ENCODE measurements at regions not wholly inside any gene's neighbourhood (a gene's known extent, or its start where the extent isn't known, plus 50 kb on each side); places are given as distances from the start of the nearest gene placed in this dataset.

DNA sequence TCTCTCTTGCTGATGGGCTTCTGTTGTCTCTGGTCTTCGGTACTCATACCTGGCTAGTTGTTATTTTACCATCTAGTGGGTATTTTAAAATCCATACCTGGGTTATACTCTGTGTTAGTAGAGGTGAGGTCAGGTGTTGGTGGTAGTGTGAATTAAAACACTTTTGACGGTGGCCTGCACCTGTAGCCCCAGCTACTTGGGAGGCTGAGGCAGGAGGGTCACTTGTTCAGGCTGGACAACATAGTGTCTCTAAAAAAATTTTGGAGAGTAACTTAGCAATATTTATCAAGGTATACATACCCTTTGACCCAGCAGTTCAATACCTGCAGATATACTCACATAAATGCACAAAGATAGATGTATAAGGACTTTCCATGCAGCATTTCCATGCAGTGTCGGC is 55.4 kb downstream of the GSX1 start:
- CTCF ChIA-PET, result no interaction called here
- POLR2A ChIA-PET, result no interaction called here
- H3K27me3 Mint-ChIP-seq, result peaks cover 39 to 45% of the 10 kb centered on the region in 2 donors

DNA sequence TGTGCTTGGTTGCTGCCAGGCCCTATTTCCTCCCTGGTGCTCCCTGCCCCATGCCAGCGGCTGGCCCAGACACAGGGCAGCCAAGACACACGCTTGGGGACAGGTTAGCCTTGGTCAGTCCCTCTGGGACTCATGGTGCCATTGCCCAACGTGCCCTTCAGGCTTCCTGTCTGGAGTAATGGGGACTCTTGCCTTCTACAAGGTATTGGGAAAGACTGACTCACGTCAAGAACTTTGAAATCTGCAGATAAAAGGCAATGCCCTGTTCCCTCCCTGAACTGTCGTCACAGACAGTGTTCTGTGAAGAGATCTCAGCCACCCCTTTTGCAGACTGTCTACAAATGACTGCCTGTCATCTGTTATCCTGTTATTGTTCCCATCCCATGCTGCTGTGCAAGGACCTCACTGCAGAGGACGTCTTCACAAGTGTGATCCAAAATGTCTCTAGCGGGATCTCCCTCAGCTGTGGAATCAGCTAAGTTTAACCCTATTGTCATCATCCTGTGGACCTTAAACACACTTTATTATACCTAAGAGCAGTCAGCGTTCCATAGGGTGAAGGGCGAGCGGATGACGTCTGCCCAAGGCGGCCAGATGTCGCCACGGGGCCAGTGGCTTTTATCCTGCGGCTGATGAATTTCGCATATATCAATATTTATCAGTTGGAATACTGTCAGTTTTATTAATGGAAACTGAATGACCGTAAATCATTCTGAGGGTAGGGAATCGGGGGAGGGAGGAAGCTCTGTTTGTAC is 59.0 kb downstream of the GSX1 start:
- H3K27me3 Mint-ChIP-seq, result peaks cover 40 to 54% of the 10 kb centered on the region in 2 donors
- ATAC-seq (replicated peaks in 1 of 4), result no peak

More for the DNA sequence above, 55.4 kb downstream of the GSX1 start:
- no peaks in the 10 kb centered on the region for H3K36me3 Mint-ChIP-seq
- Histone ChIP-seq H3K27me3 (replicated peaks in 1 of 2; ENCODE audit: control insufficient read depth in 2 of 2, extremely low read depth in 1 of 2, insufficient read depth in 2 of 2, low read length in 1 of 2) (peaks cover 2 to 15% of the 10 kb centered on the region in 2 experiments), H3K4me1 (ENCODE audit: control insufficient read depth in 1 of 2, extremely low read depth in 1 of 2, insufficient read depth in 2 of 2, low read length in 2 of 2) (no peaks in the 10 kb centered on the region), H3K9me3 (no peaks in the 10 kb centered on the region), H3K36me3 (ENCODE audit: control insufficient read depth in 2 of 2, extremely low read depth in 1 of 2, insufficient read depth in 1 of 2, low read length in 1 of 2) (no peaks in the 10 kb centered on the region), H3K27ac (ENCODE audit: low read length) (no peak overlapping the region), H3K4me3 (ENCODE audit: control insufficient read depth in 1 of 2, extremely low read depth in 1 of 2, low read length in 1 of 2) (no peak overlapping the region)
- ATAC-seq (replicated peaks in 1 of 4) (no peak), DNase-seq (no peak)
- H3K27ac Mint-ChIP-seq, result no peak overlapping the region
- no peak overlapping the region for H3K4me3 Mint-ChIP-seq
- H3K9me3 Mint-ChIP-seq, result no peaks in the 10 kb centered on the region
- WGBS (ENCODE audit: insufficient coverage), result 86% methylated on average over 1 of the region's 3 CpGs
- H3K4me1 Mint-ChIP-seq, result no peaks in the 10 kb centered on the region

DNA sequence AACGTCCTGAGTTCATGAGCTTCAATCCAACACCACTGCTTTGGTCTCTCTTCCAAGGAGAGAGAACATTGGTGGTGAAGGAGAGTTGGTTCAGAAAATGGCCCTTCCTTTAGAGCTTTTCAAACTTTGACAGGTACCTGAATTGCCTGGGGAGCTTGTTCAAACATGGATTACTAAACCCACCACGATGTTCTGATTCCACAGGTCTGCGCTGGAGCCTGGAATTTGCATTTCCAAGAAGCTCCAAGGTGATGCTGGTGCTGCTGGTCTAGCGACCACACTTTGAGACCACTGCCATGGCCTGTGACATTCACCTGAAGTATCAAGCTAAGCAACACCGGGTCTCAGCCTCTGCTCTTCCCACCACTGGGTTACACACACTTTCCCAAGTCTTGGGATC is 60.2 kb downstream of the GSX1 start:
- Mint-ChIP-seq H3K9me3 (no peaks in the 10 kb centered on the region), H3K36me3 (no peaks in the 10 kb centered on the region), H3K27ac (no peak overlapping the region), H3K4me3 (no peak overlapping the region), H3K27me3 (peaks cover 43 to 58% of the 10 kb centered on the region in 2 donors), H3K4me1 (no peaks in the 10 kb centered on the region)
- CTCF ChIA-PET, result no interaction called here
- 71% methylated on average over 4 of the region's 5 CpGs for WGBS (ENCODE audit: insufficient coverage)
- Histone ChIP-seq H3K27me3 (replicated peaks in 1 of 2; ENCODE audit: control insufficient read depth in 2 of 2, extremely low read depth in 1 of 2, insufficient read depth in 2 of 2, low read length in 1 of 2) (peaks cover 0 to 36% of the 10 kb centered on the region in 2 experiments), H3K27ac (ENCODE audit: low read length) (no peak overlapping the region), H3K4me1 (ENCODE audit: control insufficient read depth in 1 of 2, extremely low read depth in 1 of 2, insufficient read depth in 2 of 2, low read length in 2 of 2) (no peaks in the 10 kb centered on the region), H3K9me3 (no peaks in the 10 kb centered on the region), H3K4me3 (ENCODE audit: control insufficient read depth in 1 of 2, extremely low read depth in 1 of 2, low read length in 1 of 2) (no peak overlapping the region), H3K36me3 (ENCODE audit: control insufficient read depth in 2 of 2, extremely low read depth in 1 of 2, insufficient read depth in 1 of 2, low read length in 1 of 2) (no peaks in the 10 kb centered on the region)
- no peak for ATAC-seq (replicated peaks in 1 of 4)
- POLR2A ChIA-PET, result no interaction called here
- no peak for DNase-seq

More for the DNA sequence above, 59.0 kb downstream of the GSX1 start:
- H3K9me3 Mint-ChIP-seq, result no peaks in the 10 kb centered on the region
- ChIA-PET POLR2A (interaction anchor here in 1 of 2 donors (0.6 kb wide), 1 partner anchor 271 kb away, joined by 3 read pairs; no protein-coding TSS in a partner anchor), CTCF (no interaction called here)
- no peak for DNase-seq
- no peak overlapping the region for H3K27ac ChIP-seq (ENCODE audit: low read length)
- H3K27ac Mint-ChIP-seq, result no peak overlapping the region
- 57% methylated on average over 7 of the region's 18 CpGs for WGBS (ENCODE audit: insufficient coverage)
- no peaks in the 10 kb centered on the region for H3K9me3 ChIP-seq
- H3K27me3 ChIP-seq (replicated peaks in 1 of 2; ENCODE audit: control insufficient read depth in 2 of 2, extremely low read depth in 1 of 2, insufficient read depth in 2 of 2, low read length in 1 of 2), result peaks cover 0 to 28% of the 10 kb centered on the region in 2 experiments
- no peaks in the 10 kb centered on the region for H3K4me1 ChIP-seq (ENCODE audit: control insufficient read depth in 1 of 2, extremely low read depth in 1 of 2, insufficient read depth in 2 of 2, low read length in 2 of 2)
- no peak overlapping the region for H3K4me3 Mint-ChIP-seq
- no peaks in the 10 kb centered on the region for H3K4me1 Mint-ChIP-seq
- H3K36me3 Mint-ChIP-seq, result no peaks in the 10 kb centered on the region
- H3K36me3 ChIP-seq (ENCODE audit: control insufficient read depth in 2 of 2, extremely low read depth in 1 of 2, insufficient read depth in 1 of 2, low read length in 1 of 2), result no peaks in the 10 kb centered on the region
- H3K4me3 ChIP-seq (ENCODE audit: control insufficient read depth in 1 of 2, extremely low read depth in 1 of 2, low read length in 1 of 2), result no peak overlapping the region

DNA sequence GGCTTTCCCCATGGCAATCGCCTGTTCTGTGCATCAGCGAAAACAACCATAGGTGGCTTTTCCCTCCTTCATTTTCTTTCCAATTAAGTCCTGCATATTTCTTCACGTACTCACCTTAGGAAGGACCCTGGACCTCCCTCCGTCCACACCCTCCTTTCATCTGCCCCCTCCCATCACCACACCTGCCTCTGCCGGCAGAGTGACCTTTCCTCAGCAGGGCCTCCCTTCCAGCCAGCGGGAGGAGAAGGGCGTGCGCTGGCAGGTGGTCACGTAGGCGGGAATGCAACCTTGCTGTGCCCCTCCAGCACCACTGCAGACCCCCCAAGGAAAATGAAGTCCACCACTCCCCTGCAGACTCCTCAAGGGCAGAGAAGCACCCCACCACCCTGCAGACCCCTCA is 61.1 kb downstream of the GSX1 start:
- Mint-ChIP-seq H3K9me3 (no peaks in the 10 kb centered on the region), H3K36me3 (no peaks in the 10 kb centered on the region), H3K27ac (no peak overlapping the region), H3K4me1 (no peaks in the 10 kb centered on the region), H3K4me3 (no peak overlapping the region), H3K27me3 (peaks cover 46 to 57% of the 10 kb centered on the region in 2 donors)
- ChIA-PET POLR2A (no interaction called here), CTCF (no interaction called here)
- no peaks in the 10 kb centered on the region for H3K36me3 ChIP-seq (ENCODE audit: control insufficient read depth in 2 of 2, extremely low read depth in 1 of 2, insufficient read depth in 1 of 2, low read length in 1 of 2)
- no peaks in the 10 kb centered on the region for H3K4me1 ChIP-seq (ENCODE audit: control insufficient read depth in 1 of 2, extremely low read depth in 1 of 2, insufficient read depth in 2 of 2, low read length in 2 of 2)
- H3K9me3 ChIP-seq, result no peaks in the 10 kb centered on the region
- ATAC-seq (replicated peaks in 1 of 4) (no peak), DNase-seq (no peak)
- H3K4me3 ChIP-seq (ENCODE audit: control insufficient read depth in 1 of 2, extremely low read depth in 1 of 2, low read length in 1 of 2), result no peak overlapping the region
- 58% methylated on average over 10 of the region's 10 CpGs for WGBS (ENCODE audit: insufficient coverage)
- no peak overlapping the region for H3K27ac ChIP-seq (ENCODE audit: low read length)
- peaks cover 4 to 43% of the 10 kb centered on the region in 2 experiments for H3K27me3 ChIP-seq (replicated peaks in 1 of 2; ENCODE audit: control insufficient read depth in 2 of 2, extremely low read depth in 1 of 2, insufficient read depth in 2 of 2, low read length in 1 of 2)

DNA sequence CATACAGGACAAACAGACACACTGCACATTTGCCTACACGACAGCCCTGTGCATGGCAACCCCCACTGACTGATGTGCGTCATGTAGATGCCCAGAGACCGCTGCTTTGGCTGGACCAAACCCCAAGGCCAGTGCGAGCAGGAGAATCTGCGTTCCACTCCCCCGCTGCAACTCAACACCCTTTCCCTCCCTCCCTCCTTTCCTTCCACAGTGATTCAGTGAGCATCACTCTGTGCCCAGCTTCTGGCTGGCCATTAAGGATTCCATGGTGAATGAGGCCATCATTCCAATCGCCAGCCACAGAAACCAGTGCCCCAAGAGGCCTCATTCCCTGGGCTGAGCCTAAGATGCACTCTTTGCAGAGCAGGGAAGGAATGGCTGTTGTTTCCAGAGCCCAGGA is 61.6 kb downstream of the GSX1 start:
- ATAC-seq (replicated peaks in 1 of 4) (no peak), DNase-seq (no peak)
- no peak overlapping the region for H3K27ac Mint-ChIP-seq
- CTCF ChIA-PET, result no interaction called here
- POLR2A ChIA-PET, result no interaction called here
- no peak overlapping the region for H3K27ac ChIP-seq (ENCODE audit: low read length)
- H3K27me3 ChIP-seq (replicated peaks in 1 of 2; ENCODE audit: control insufficient read depth in 2 of 2, extremely low read depth in 1 of 2, insufficient read depth in 2 of 2, low read length in 1 of 2), result peaks cover 4 to 47% of the 10 kb centered on the region in 2 experiments
- H3K4me3 ChIP-seq (ENCODE audit: control insufficient read depth in 1 of 2, extremely low read depth in 1 of 2, low read length in 1 of 2), result no peak overlapping the region
- no peaks in the 10 kb centered on the region for H3K9me3 Mint-ChIP-seq
- H3K4me1 Mint-ChIP-seq, result no peaks in the 10 kb centered on the region
- H3K36me3 ChIP-seq (ENCODE audit: control insufficient read depth in 2 of 2, extremely low read depth in 1 of 2, insufficient read depth in 1 of 2, low read length in 1 of 2), result no peaks in the 10 kb centered on the region
- peaks cover 45 to 57% of the 10 kb centered on the region in 2 donors for H3K27me3 Mint-ChIP-seq
- H3K4me1 ChIP-seq (ENCODE audit: control insufficient read depth in 1 of 2, extremely low read depth in 1 of 2, insufficient read depth in 2 of 2, low read length in 2 of 2), result no peaks in the 10 kb centered on the region
- WGBS (ENCODE audit: insufficient coverage), result 72% methylated on average over 7 of the region's 7 CpGs
- H3K9me3 ChIP-seq, result no peaks in the 10 kb centered on the region
- H3K4me3 Mint-ChIP-seq, result no peak overlapping the region
- H3K36me3 Mint-ChIP-seq, result no peaks in the 10 kb centered on the region

DNA sequence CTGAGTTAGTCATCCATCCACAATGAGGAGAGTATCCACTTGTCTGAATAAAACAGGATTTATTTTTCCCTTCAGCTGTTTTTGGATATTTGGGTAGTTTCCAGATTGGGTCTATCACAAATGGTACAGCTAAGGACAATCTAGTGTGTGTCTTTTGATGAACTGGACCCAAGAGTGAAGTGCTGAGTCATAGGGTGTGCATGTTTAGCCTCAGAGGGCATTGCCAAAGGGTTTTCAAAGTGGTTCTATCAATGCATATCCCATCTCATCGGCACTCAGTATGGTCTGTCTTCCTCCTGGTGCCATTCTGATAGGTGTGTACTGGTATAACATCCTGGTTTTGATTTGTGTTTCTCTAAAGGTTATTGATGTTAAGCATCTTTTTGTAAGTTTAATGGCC is 62.3 kb downstream of the GSX1 start:
- CTCF ChIA-PET, result no interaction called here
- Mint-ChIP-seq H3K4me1 (no peaks in the 10 kb centered on the region), H3K27ac (no peak overlapping the region), H3K36me3 (no peaks in the 10 kb centered on the region), H3K4me3 (no peak overlapping the region), H3K9me3 (no peaks in the 10 kb centered on the region), H3K27me3 (peaks cover 39 to 51% of the 10 kb centered on the region in 2 donors)
- H3K4me1 ChIP-seq (ENCODE audit: control insufficient read depth in 1 of 2, extremely low read depth in 1 of 2, insufficient read depth in 2 of 2, low read length in 2 of 2), result no peaks in the 10 kb centered on the region
- ATAC-seq (replicated peaks in 1 of 4) (no peak), DNase-seq (no peak)
- H3K4me3 ChIP-seq (ENCODE audit: control insufficient read depth in 1 of 2, extremely low read depth in 1 of 2, low read length in 1 of 2), result no peak overlapping the region
- no peaks in the 10 kb centered on the region for H3K9me3 ChIP-seq
- no peak overlapping the region for H3K27ac ChIP-seq (ENCODE audit: low read length)
- WGBS (ENCODE audit: insufficient coverage), result no CpG with 5 or more reads among the region's 1 CpG
- no peaks in the 10 kb centered on the region for H3K36me3 ChIP-seq (ENCODE audit: control insufficient read depth in 2 of 2, extremely low read depth in 1 of 2, insufficient read depth in 1 of 2, low read length in 1 of 2)
- POLR2A ChIA-PET, result no interaction called here
- H3K27me3 ChIP-seq (replicated peaks in 1 of 2; ENCODE audit: control insufficient read depth in 2 of 2, extremely low read depth in 1 of 2, insufficient read depth in 2 of 2, low read length in 1 of 2), result peaks cover 4 to 51% of the 10 kb centered on the region in 2 experiments
